Right renal pelvis (tissue), 4 donors: ENCODE measurements at regions not wholly inside any gene's neighbourhood (a gene's known extent, or its start where the extent isn't known, plus 50 kb on each side); places are given as distances from the start of the nearest gene placed in this dataset.
"Not testable (repeated sequence)": the region's sequence is repeated elsewhere in the genome, so short reads cannot be mapped to it uniquely, and the experiment has no call there.

Experiments
- DNase-seq, 4 donors: peaks; one replicate each; pipeline ENCODE4 v3.0.0-alpha.2; 2013; ENCODE audit warnings: low read depth in 4 of 4, low spot score in 3 of 4, missing footprints in 1 of 4

GRCh38 chr2:91603996-91604395 lies 2912.5 kb downstream of the RPIA start:
- DNase-seq, result not testable (repeated sequence)

GRCh38 chr2:91604629-91605028 lies 2913.2 kb downstream of the RPIA start:
- not testable (repeated sequence) for DNase-seq

GRCh38 chr2:91623739-91624138 lies 2932.3 kb downstream of the RPIA start:
- DNase-seq, result not testable (repeated sequence)

GRCh38 chr2:91628471-91628870 lies 2937.0 kb downstream of the RPIA start:
- not testable (repeated sequence) for DNase-seq

- not testable (repeated sequence) for DNase-seq
Observed at GRCh38 chr2:91657193-91657592, 2965.7 kb downstream of the RPIA start.

GRCh38 chr2:91658336-91658735 lies 2966.9 kb downstream of the RPIA start:
- not testable (repeated sequence) for DNase-seq

GRCh38 chr2:91659189-91659916 lies 2967.9 kb downstream of the RPIA start:
- not testable (repeated sequence) for DNase-seq

- DNase-seq, result peak in 2 of 4 donors; percentile 5 to 25
Observed at GRCh38 chr2:91659917-91660275, 2968.4 kb downstream of the RPIA start.

GRCh38 chr2:91667341-91667740 lies 2975.9 kb downstream of the RPIA start:
- not testable (repeated sequence) for DNase-seq

GRCh38 chr2:91685541-91685940 lies 2994.1 kb downstream of the RPIA start:
- not testable (repeated sequence) for DNase-seq

GRCh38 chr2:91686046-91686445 lies 2994.6 kb downstream of the RPIA start:
- DNase-seq, result not testable (repeated sequence)
